CD4-positive, alpha-beta T cell (primary cell): ENCODE measurements at regions not wholly inside any gene's neighbourhood (a gene's known extent, or its start where the extent isn't known, plus 50 kb on each side); places are given as distances from the start of the nearest gene placed in this dataset.

Experiments used
- ATAC-seq: fragments of 200-7000 bp; cut with Tn5 transposase; one replicate; pipeline ENCODE4 v1.10.0; 2022; ENCODE audit warnings: mild to moderate bottlenecking; ENCODE audit not compliant: poor library complexity
- CTCF ChIA-PET: fragments of 350-600 bp; sonication (Branson Sonifier 250); formaldehyde crosslinking; loops from one replicate; lab custom pipeline; 2021; ENCODE audit warnings: antibody characterized with exemption, inconsistent platforms; lab: Charles Lee
- POLR2A ChIA-PET: fragments of 350-600 bp; sonication (Branson Sonifier 250); formaldehyde crosslinking; loops from one replicate; lab custom pipeline; 2021; ENCODE audit warnings: antibody characterized with exemption, inconsistent platforms; lab: Charles Lee
- DNase-seq, 14 experiments: peaks; one replicate each; pipeline ENCODE4 v3.0.0-alpha.2; 2013 to 2020; ENCODE audit warnings: mixed read lengths in 2 of 14
- H3K27ac ChIP-seq, 2 donors: one replicate each; pipeline versions ENCODE4 v1.5.1 to v1.7.0; 2013; ENCODE audit warnings: low read length in 2 of 2, low read depth in 1 of 2, mild to moderate bottlenecking in 1 of 2
- H3K27me3 ChIP-seq, 2 experiments: 1 replicate in 1 of 2; 2 replicates in 1 of 2; pipeline versions ENCODE4 v1.6.1 to v1.7.0; 2013; ENCODE audit warnings: low read length in 2 of 2, control low read depth in 1 of 2, mild to moderate bottlenecking in 1 of 2, moderate library complexity in 1 of 2; ENCODE audit not compliant: insufficient read depth in 2 of 2, control insufficient read depth in 1 of 2
- H3K36me3 ChIP-seq: one replicate; pipeline ENCODE4 v1.6.1; 2013; ENCODE audit warnings: low read length, control low read depth; ENCODE audit not compliant: insufficient read depth
- H3K4me1 ChIP-seq: one replicate; pipeline ENCODE4 v1.6.1; 2013; ENCODE audit warnings: low read length, control low read depth; ENCODE audit not compliant: insufficient read depth
- H3K4me3 ChIP-seq: one replicate; pipeline ENCODE4 v1.5.1; 2013; ENCODE audit warnings: mild to moderate bottlenecking, low read length, moderate library complexity
- H3K9me3 ChIP-seq, 2 experiments: 1 replicate in 1 of 2; 2 replicates in 1 of 2; pipeline versions ENCODE4 v1.6.1 to v1.7.0; 2013; ENCODE audit warnings: low read length in 2 of 2, mild to moderate bottlenecking in 2 of 2, control low read depth in 1 of 2, moderate library complexity in 1 of 2; ENCODE audit not compliant: control insufficient read depth in 1 of 2, insufficient read depth in 1 of 2
- H3K27ac Mint-ChIP-seq: one replicate; pipeline ENCODE4 v1.8.0; 2020; ENCODE audit warnings: mixed read lengths
- H3K27me3 Mint-ChIP-seq: one replicate; pipeline ENCODE4 v1.8.0; 2021; ENCODE audit warnings: mixed read lengths
- H3K36me3 Mint-ChIP-seq: one replicate; pipeline ENCODE4 v1.8.0; 2021; ENCODE audit warnings: low read depth, mixed read lengths
- H3K4me1 Mint-ChIP-seq: one replicate; pipeline ENCODE4 v1.8.0; 2021; ENCODE audit warnings: low read depth, mixed read lengths
- H3K4me3 Mint-ChIP-seq: one replicate; pipeline ENCODE4 v1.8.0; 2020; ENCODE audit warnings: mild to moderate bottlenecking, mixed read lengths
- H3K9me3 Mint-ChIP-seq: one replicate; pipeline ENCODE4 v1.8.0; 2020; ENCODE audit warnings: mixed read lengths
- CTCF ChIP-seq: fragments of 200-600 bp; IDR thresholded peaks from one replicate; pipeline ENCODE4 v1.8.0; 2022; ENCODE audit warnings: antibody characterized with exemption, mild to moderate bottlenecking
- intact Hi-C, 2 experiments: fragments of 100-400 bp; cut with DNase I in 1 of 2; cut with micrococcal nuclease in 1 of 2; formaldehyde crosslinking; loops; one replicate each; pipeline versions ENCODE4 v1.15.1 to v1.9.0; 2023 to 2025; cut with DNase I, micrococcal nuclease

GRCh38 chr3:26368312-26368711 lies 254.3 kb upstream of the LRRC3B start:
- CTCF ChIA-PET: no interaction called here
- H3K4me3 ChIP-seq: no peak overlapping the region
- no peaks in the 10 kb centered on the region for H3K27me3 Mint-ChIP-seq

GRCh38 chr3:26369133-26369532 lies 253.4 kb upstream of the LRRC3B start:
- TF ChIP-seq CTCF: no peak
- Histone ChIP-seq H3K4me3 (no peak overlapping the region), H3K27me3 (no peaks in the 10 kb centered on the region), H3K9me3 (peaks cover 0 to 4% of the 10 kb centered on the region in 2 experiments), H3K4me1 (no peaks in the 10 kb centered on the region), H3K36me3 (no peaks in the 10 kb centered on the region), H3K27ac (no peak overlapping the region)
- intact Hi-C loops: no loop called here
- peaks cover 10% of the 10 kb centered on the region for H3K9me3 Mint-ChIP-seq
- ATAC-seq: no peak
- ChIA-PET POLR2A (no interaction called here), CTCF (no interaction called here)
- no peaks in the 10 kb centered on the region for H3K36me3 Mint-ChIP-seq
- no peak overlapping the region for H3K27ac Mint-ChIP-seq
- H3K4me1 Mint-ChIP-seq: no peaks in the 10 kb centered on the region
- no peaks in the 10 kb centered on the region for H3K27me3 Mint-ChIP-seq
- H3K4me3 Mint-ChIP-seq: no peak overlapping the region
- no peak for DNase-seq

More at GRCh38 chr3:26368312-26368711, 254.3 kb upstream of the LRRC3B start:
- Mint-ChIP-seq H3K27ac (no peak overlapping the region), H3K4me3 (no peak overlapping the region), H3K9me3 (peaks cover 11% of the 10 kb centered on the region), H3K4me1 (no peaks in the 10 kb centered on the region), H3K36me3 (no peaks in the 10 kb centered on the region)
- no peaks in the 10 kb centered on the region for H3K36me3 ChIP-seq
- ATAC-seq: no peak
- H3K4me1 ChIP-seq: no peaks in the 10 kb centered on the region
- POLR2A ChIA-PET: no interaction called here
- intact Hi-C loops: no loop called here
- TF ChIP-seq CTCF: no peak
- no peak for DNase-seq
- H3K9me3 ChIP-seq: peaks cover 0 to 4% of the 10 kb centered on the region in 2 experiments
- no peak overlapping the region for H3K27ac ChIP-seq
- H3K27me3 ChIP-seq: no peaks in the 10 kb centered on the region

DNA sequence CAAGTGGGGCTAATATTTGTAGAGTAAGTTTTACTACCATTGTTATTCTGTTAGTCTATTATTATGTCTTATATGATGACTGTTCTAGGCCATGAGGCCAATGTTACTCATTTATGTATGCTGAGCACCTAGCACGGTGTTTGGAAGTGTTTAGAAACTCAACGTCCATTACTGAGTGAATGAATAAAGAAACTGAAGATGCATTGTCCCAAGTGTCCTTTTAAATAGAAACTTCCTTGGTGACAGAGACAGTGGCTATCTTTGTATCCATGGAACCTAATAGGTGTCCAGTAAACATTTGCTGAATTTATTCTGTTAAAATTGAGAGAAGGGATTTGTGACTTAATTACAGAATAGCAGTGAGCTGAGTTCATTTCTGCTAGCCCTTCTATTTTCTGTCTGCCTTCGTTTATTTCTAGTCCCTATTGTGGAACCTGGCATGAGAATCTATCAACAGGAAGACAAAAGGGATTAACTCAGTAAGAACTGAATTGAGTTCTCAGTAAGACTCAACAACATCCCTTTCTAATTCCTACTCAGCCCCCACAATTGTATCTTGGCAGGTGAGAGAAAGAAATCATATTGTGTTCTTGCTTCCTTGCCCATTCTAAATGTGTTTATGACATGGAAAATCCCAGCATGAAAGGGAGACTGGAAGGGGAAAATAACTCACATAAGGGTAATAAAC lies 246.6 kb upstream of the LRRC3B start:
- POLR2A ChIA-PET: no interaction called here
- Mint-ChIP-seq H3K4me3 (no peak overlapping the region), H3K27me3 (no peaks in the 10 kb centered on the region), H3K36me3 (no peaks in the 10 kb centered on the region), H3K9me3 (peaks cover 9% of the 10 kb centered on the region), H3K27ac (no peak overlapping the region), H3K4me1 (no peaks in the 10 kb centered on the region)
- H3K4me1 ChIP-seq: no peaks in the 10 kb centered on the region
- H3K9me3 ChIP-seq: no peaks in the 10 kb centered on the region
- H3K4me3 ChIP-seq: no peak overlapping the region
- no peak for DNase-seq
- intact Hi-C loops: no loop called here
- TF ChIP-seq CTCF: no peak
- H3K27me3 ChIP-seq: no peaks in the 10 kb centered on the region
- no peak overlapping the region for H3K27ac ChIP-seq
- no peak for ATAC-seq
- H3K36me3 ChIP-seq: no peaks in the 10 kb centered on the region
- CTCF ChIA-PET: no interaction called here
